ENCODE measurements at regions not wholly inside any gene's neighbourhood (a gene's known extent, or its start where the extent isn't known, plus 50 kb on each side); places are given as distances from the start of the nearest gene placed in this dataset.

GRCh38 chr14:54337314-54337713 lies 59.5 kb upstream of the CDKN3 start:
- TF ChIP-seq CTCF (conservative IDR thresholded peaks at IDR 0.05 in 1 of 2, IDR thresholded peaks at IDR 0.05 in 1 of 2; ENCODE audit: low read depth in 1 of 2, low read length in 2 of 2) (no peak), EZH2 (IDR thresholded peaks at IDR 0.05; ENCODE audit: low read length, missing control alignments) (no peak)
- Histone ChIP-seq H3K79me2 (ENCODE audit: control insufficient read depth, insufficient read depth, low read length) (no peaks in the 10 kb centered on the region), H3K9ac (ENCODE audit: insufficient read depth, low read length) (no peak overlapping the region), H3K27ac (ENCODE audit: insufficient read depth, low read length) (no peak overlapping the region), H3K36me3 (ENCODE audit: control insufficient read depth, insufficient read depth, low read length) (no peaks in the 10 kb centered on the region), H3K9me3 (ENCODE audit: control insufficient read depth, insufficient read depth, low read depth, low read length) (no peaks in the 10 kb centered on the region), H3K4me1 (ENCODE audit: control insufficient read depth, extremely low read depth, insufficient read depth, low read length) (no peaks in the 10 kb centered on the region), H3K4me3 (replicated peaks in 1 of 4; ENCODE audit: control extremely low read depth in 1 of 4, insufficient read depth in 1 of 4, low read depth in 3 of 4, low read length in 4 of 4) (no peak overlapping the region), H3K27me3 (ENCODE audit: control insufficient read depth, insufficient read depth, low read length) (no peaks in the 10 kb centered on the region), H4K20me1 (ENCODE audit: control insufficient read depth, extremely low read depth, insufficient read depth, low read length) (no peaks in the 10 kb centered on the region), H3K4me2 (ENCODE audit: extremely low read depth, insufficient read depth, low read length) (no peak overlapping the region), H2AFZ (ENCODE audit: low read length) (no peak overlapping the region)
- no peak for DNase-seq (ENCODE audit: low read depth in 2 of 2)

GRCh38 chr14:54338696-54339317 lies 58.0 kb upstream of the CDKN3 start:
- Histone ChIP-seq H3K4me2 (ENCODE audit: extremely low read depth, insufficient read depth, low read length) (no peak overlapping the region), H3K4me3 (replicated peaks in 1 of 4; ENCODE audit: control extremely low read depth in 1 of 4, insufficient read depth in 1 of 4, low read depth in 3 of 4, low read length in 4 of 4) (no peak overlapping the region), H2AFZ (ENCODE audit: low read length) (no peak overlapping the region), H3K4me1 (ENCODE audit: control insufficient read depth, extremely low read depth, insufficient read depth, low read length) (no peaks in the 10 kb centered on the region), H3K27ac (ENCODE audit: insufficient read depth, low read length) (no peak overlapping the region), H3K79me2 (ENCODE audit: control insufficient read depth, insufficient read depth, low read length) (no peaks in the 10 kb centered on the region), H3K9ac (ENCODE audit: insufficient read depth, low read length) (no peak overlapping the region), H4K20me1 (ENCODE audit: control insufficient read depth, extremely low read depth, insufficient read depth, low read length) (no peaks in the 10 kb centered on the region), H3K27me3 (ENCODE audit: control insufficient read depth, insufficient read depth, low read length) (no peaks in the 10 kb centered on the region), H3K9me3 (ENCODE audit: control insufficient read depth, insufficient read depth, low read depth, low read length) (no peaks in the 10 kb centered on the region), H3K36me3 (ENCODE audit: control insufficient read depth, insufficient read depth, low read length) (no peaks in the 10 kb centered on the region)
- TF ChIP-seq EZH2 (IDR thresholded peaks at IDR 0.05; ENCODE audit: low read length, missing control alignments): no peak
- peak; percentile 51 to 61 for TF ChIP-seq CTCF (conservative IDR thresholded peaks at IDR 0.05 in 1 of 2, IDR thresholded peaks at IDR 0.05 in 1 of 2; ENCODE audit: low read depth in 1 of 2, low read length in 2 of 2)
- peak; percentile 67 to 68 for DNase-seq (ENCODE audit: low read depth in 2 of 2)

- Histone ChIP-seq H4K20me1 (ENCODE audit: control insufficient read depth, extremely low read depth, insufficient read depth, low read length) (no peaks in the 10 kb centered on the region), H3K4me1 (ENCODE audit: control insufficient read depth, extremely low read depth, insufficient read depth, low read length) (no peaks in the 10 kb centered on the region), H3K36me3 (ENCODE audit: control insufficient read depth, insufficient read depth, low read length) (no peaks in the 10 kb centered on the region), H3K79me2 (ENCODE audit: control insufficient read depth, insufficient read depth, low read length) (no peaks in the 10 kb centered on the region), H3K27me3 (ENCODE audit: control insufficient read depth, insufficient read depth, low read length) (no peaks in the 10 kb centered on the region), H3K4me2 (ENCODE audit: extremely low read depth, insufficient read depth, low read length) (no peak overlapping the region), H3K4me3 (replicated peaks in 1 of 4; ENCODE audit: control extremely low read depth in 1 of 4, insufficient read depth in 1 of 4, low read depth in 3 of 4, low read length in 4 of 4) (no peak overlapping the region), H2AFZ (ENCODE audit: low read length) (no peak overlapping the region), H3K9ac (ENCODE audit: insufficient read depth, low read length) (no peak overlapping the region), H3K27ac (ENCODE audit: insufficient read depth, low read length) (no peak overlapping the region), H3K9me3 (ENCODE audit: control insufficient read depth, insufficient read depth, low read depth, low read length) (no peaks in the 10 kb centered on the region)
- TF ChIP-seq EZH2 (IDR thresholded peaks at IDR 0.05; ENCODE audit: low read length, missing control alignments) (no peak), CTCF (conservative IDR thresholded peaks at IDR 0.05 in 1 of 2, IDR thresholded peaks at IDR 0.05 in 1 of 2; ENCODE audit: low read depth in 1 of 2, low read length in 2 of 2) (no peak)
- no peak for DNase-seq (ENCODE audit: low read depth in 2 of 2)
These were observed 57.0 kb upstream of the CDKN3 start for GRCh38 chr14:54339771-54340170.
